ENCODE measurements at regions not wholly inside any gene's neighbourhood (a gene's known extent, or its start where the extent isn't known, plus 50 kb on each side); places are given as distances from the start of the nearest gene placed in this dataset.

- TF ChIP-seq POLR2AphosphoS5 (IDR thresholded peaks at IDR 0.05; ENCODE audit: low read depth) (no peak), SPI1 (IDR thresholded peaks at IDR 0.05; ENCODE audit: borderline replicate concordance, low read depth) (no peak), GABPA (IDR thresholded peaks at IDR 0.05; ENCODE audit: low read depth) (no peak), REST (IDR thresholded peaks at IDR 0.05; ENCODE audit: insufficient replicate concordance, low read depth) (no peak)
- TF ChIP-seq, protein P1, sequence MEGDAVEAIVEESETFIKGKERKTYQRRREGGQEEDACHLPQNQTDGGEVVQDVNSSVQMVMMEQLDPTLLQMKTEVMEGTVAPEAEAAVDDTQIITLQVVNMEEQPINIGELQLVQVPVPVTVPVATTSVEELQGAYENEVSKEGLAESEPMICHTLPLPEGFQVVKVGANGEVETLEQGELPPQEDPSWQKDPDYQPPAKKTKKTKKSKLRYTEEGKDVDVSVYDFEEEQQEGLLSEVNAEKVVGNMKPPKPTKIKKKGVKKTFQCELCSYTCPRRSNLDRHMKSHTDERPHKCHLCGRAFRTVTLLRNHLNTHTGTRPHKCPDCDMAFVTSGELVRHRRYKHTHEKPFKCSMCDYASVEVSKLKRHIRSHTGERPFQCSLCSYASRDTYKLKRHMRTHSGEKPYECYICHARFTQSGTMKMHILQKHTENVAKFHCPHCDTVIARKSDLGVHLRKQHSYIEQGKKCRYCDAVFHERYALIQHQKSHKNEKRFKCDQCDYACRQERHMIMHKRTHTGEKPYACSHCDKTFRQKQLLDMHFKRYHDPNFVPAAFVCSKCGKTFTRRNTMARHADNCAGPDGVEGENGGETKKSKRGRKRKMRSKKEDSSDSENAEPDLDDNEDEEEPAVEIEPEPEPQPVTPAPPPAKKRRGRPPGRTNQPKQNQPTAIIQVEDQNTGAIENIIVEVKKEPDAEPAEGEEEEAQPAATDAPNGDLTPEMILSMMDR (IDR thresholded peaks at IDR 0.05; ENCODE audit: insufficient read depth, low read length) = no peak
- no peak for DNase-seq (ENCODE audit: low read depth in 1 of 2, low spot score in 1 of 2)
- Histone ChIP-seq H3K4me3 (replicated peaks; ENCODE audit: insufficient read depth, low read length) (no peak overlapping the region), H3K27me3 (ENCODE audit: insufficient read depth, poor library complexity, severe bottlenecking) (no peaks in the 10 kb centered on the region), H3K27ac (replicated peaks) (no peak overlapping the region)
Measured at GRCh38 chr12:13812168-13812567, 169.2 kb downstream of the GRIN2B start.

DNA sequence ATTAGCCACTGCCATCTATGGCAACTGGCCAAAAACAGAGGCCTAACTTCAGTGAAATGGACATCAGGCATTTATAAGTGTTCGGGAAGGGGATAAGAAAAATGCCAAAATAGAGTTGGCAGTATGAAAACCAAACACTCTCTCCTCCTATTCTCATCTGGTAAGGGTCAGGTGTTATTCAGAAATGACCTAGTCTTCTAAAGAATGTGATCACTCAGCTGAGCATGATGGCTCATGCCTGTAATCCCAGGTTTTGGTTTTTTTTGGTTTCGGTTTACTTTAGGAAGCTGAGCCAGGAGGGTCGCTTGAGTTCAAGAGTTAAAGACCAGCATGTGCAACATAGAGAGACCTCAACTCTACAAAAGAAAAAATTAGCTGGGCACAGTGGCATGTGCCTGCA lies 170.3 kb downstream of the GRIN2B start:
- Histone ChIP-seq H3K27me3 (ENCODE audit: insufficient read depth, poor library complexity, severe bottlenecking) (no peaks in the 10 kb centered on the region), H3K27ac (replicated peaks) (no peak overlapping the region), H3K4me3 (replicated peaks; ENCODE audit: insufficient read depth, low read length) (no peak overlapping the region)
- no peak for DNase-seq (ENCODE audit: low read depth in 1 of 2, low spot score in 1 of 2)
- no peak for TF ChIP-seq REST (IDR thresholded peaks at IDR 0.05; ENCODE audit: insufficient replicate concordance, low read depth)
- no peak for TF ChIP-seq SPI1 (IDR thresholded peaks at IDR 0.05; ENCODE audit: borderline replicate concordance, low read depth)
- TF ChIP-seq, protein P1 (IDR thresholded peaks at IDR 0.05; ENCODE audit: insufficient read depth, low read length) = no peak
- no peak for TF ChIP-seq POLR2AphosphoS5 (IDR thresholded peaks at IDR 0.05; ENCODE audit: low read depth)
- TF ChIP-seq GABPA (IDR thresholded peaks at IDR 0.05; ENCODE audit: low read depth) = no peak

DNA sequence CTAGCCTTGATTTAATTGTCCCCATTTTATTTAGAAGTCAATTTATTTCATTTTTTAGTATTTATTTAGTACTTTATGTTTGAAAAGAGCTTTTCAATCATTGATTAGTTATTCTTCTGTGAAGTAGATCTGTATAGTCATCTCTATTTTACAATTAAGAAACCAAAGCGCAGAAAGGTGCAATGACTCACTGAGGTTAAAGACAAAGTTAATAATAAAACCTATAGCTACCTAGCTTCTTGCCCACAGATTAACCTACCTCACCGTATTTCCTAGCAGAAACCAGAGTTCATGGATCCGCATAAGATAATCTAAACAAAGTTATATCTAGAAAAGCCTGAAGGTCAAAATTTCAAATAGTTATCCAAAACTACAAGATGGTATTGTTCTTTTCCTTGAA lies 176.4 kb downstream of the GRIN2B start:
- TF ChIP-seq GABPA (IDR thresholded peaks at IDR 0.05; ENCODE audit: low read depth) (no peak), SPI1 (IDR thresholded peaks at IDR 0.05; ENCODE audit: borderline replicate concordance, low read depth) (no peak), REST (IDR thresholded peaks at IDR 0.05; ENCODE audit: insufficient replicate concordance, low read depth) (no peak), POLR2AphosphoS5 (IDR thresholded peaks at IDR 0.05; ENCODE audit: low read depth) (no peak)
- TF ChIP-seq, protein P1 (IDR thresholded peaks at IDR 0.05; ENCODE audit: insufficient read depth, low read length) = no peak

More for the DNA sequence above, 176.4 kb downstream of the GRIN2B start:
- H3K27me3 ChIP-seq (ENCODE audit: insufficient read depth, poor library complexity, severe bottlenecking) = no peaks in the 10 kb centered on the region
- DNase-seq (ENCODE audit: low read depth in 1 of 2, low spot score in 1 of 2) = no peak
- H3K4me3 ChIP-seq (replicated peaks; ENCODE audit: insufficient read depth, low read length) = no peak overlapping the region
- no peak overlapping the region for H3K27ac ChIP-seq (replicated peaks)
